ENCODE measurements at regions not wholly inside any gene's neighbourhood (a gene's known extent, or its start where the extent isn't known, plus 50 kb on each side); places are given as distances from the start of the nearest gene placed in this dataset.

GRCh38 chr15:60228101-60228500, 169.7 kb downstream of the ANXA2 start:
- ATAC-seq (no peak), DNase-seq (ENCODE audit: extremely low read depth in 1 of 4, low spot score in 3 of 4) (peak in 1 of 4 experiments; percentile 3), FAIRE-seq (no peak)
- Histone ChIP-seq H3K4me3 (no peak overlapping the region), H3K4me2 (ENCODE audit: insufficient read depth, low read length) (no peak overlapping the region), H3K79me2 (ENCODE audit: control insufficient read depth, insufficient read depth, low read length) (no peaks in the 10 kb centered on the region), H2AFZ (ENCODE audit: low read depth, low read length) (no peak overlapping the region), H3K9me3 (replicated peaks; ENCODE audit: control insufficient read depth, insufficient read depth, low read depth, low read length) (no peaks in the 10 kb centered on the region), H3K9ac (ENCODE audit: insufficient read depth in 1 of 2, low read depth in 2 of 2, low read length in 2 of 2) (no peak overlapping the region), H3K9me1 (ENCODE audit: control insufficient read depth, insufficient read depth, low read length) (no peaks in the 10 kb centered on the region), H3K27me3 (ENCODE audit: control insufficient read depth in 2 of 2, insufficient read depth in 2 of 2, low read length in 2 of 2) (peaks cover 4 to 10% of the 10 kb centered on the region in 2 experiments; a peak in 3 of 5 replicates), H3K27ac (ENCODE audit: extremely low read depth, low read depth, low read length) (no peak overlapping the region), H3K4me1 (replicated peaks in 1 of 2; ENCODE audit: control insufficient read depth in 2 of 2, insufficient read depth in 2 of 2, low read length in 2 of 2) (no peaks in the 10 kb centered on the region), H4K20me1 (replicated peaks; ENCODE audit: control insufficient read depth, insufficient read depth, low read length) (no peaks in the 10 kb centered on the region), H3K36me3 (ENCODE audit: control insufficient read depth, insufficient read depth, low read length) (no peaks in the 10 kb centered on the region)
- ChIA-PET CTCF (ENCODE audit: low intra/inter-chr PET ratio) (no interaction called here), POLR2A (no interaction called here)
- intact Hi-C loops (cut with micrococcal nuclease) (no loop called here), in situ Hi-C loops (cut with MboI) (no loop called here)
- no TSS peak for BruUV-seq (replicated peaks)
- TF ChIP-seq FOXA3 (CRISPR knock-in tag; conservative IDR thresholded peaks at IDR 0.05 in 1 of 2, IDR thresholded peaks at IDR 0.05 in 1 of 2) (no peak), KLF1 (tag; IDR thresholded peaks at IDR 0.05) (no peak), CBFA2T3 (IDR thresholded peaks at IDR 0.05) (peak; percentile 21; the same call in 1 of the 2 replicates), NFIC (IDR thresholded peaks at IDR 0.05) (peak; percentile 29; the same call in 1 of the 2 replicates)
- WGBS (ENCODE audit: insufficient coverage, low coverage, missing lambda C conversion rate) = 0% methylated on average over 3 of the region's 3 CpGs

GRCh38 chr15:60228619-60229018, 169.2 kb downstream of the ANXA2 start:
- no peak overlapping the region for H3K9ac ChIP-seq (ENCODE audit: insufficient read depth in 1 of 2, low read depth in 2 of 2, low read length in 2 of 2)
- no peak for ATAC-seq
- POLR2A ChIA-PET = no interaction called here
- H3K36me3 ChIP-seq (ENCODE audit: control insufficient read depth, insufficient read depth, low read length) = no peaks in the 10 kb centered on the region
- H2AFZ ChIP-seq (ENCODE audit: low read depth, low read length) = no peak overlapping the region
- H3K4me1 ChIP-seq (replicated peaks in 1 of 2; ENCODE audit: control insufficient read depth in 2 of 2, insufficient read depth in 2 of 2, low read length in 2 of 2) = no peaks in the 10 kb centered on the region
- no peaks in the 10 kb centered on the region for H4K20me1 ChIP-seq (replicated peaks; ENCODE audit: control insufficient read depth, insufficient read depth, low read length)
- WGBS (ENCODE audit: insufficient coverage, low coverage, missing lambda C conversion rate) = 0% methylated on average over 2 of the region's 2 CpGs
- BruUV-seq (replicated peaks) = no TSS peak
- intact Hi-C loops (cut with micrococcal nuclease) = no loop called here
- no peaks in the 10 kb centered on the region for H3K79me2 ChIP-seq (ENCODE audit: control insufficient read depth, insufficient read depth, low read length)
- H3K27ac ChIP-seq (ENCODE audit: extremely low read depth, low read depth, low read length) = no peak overlapping the region
- no peaks in the 10 kb centered on the region for H3K9me1 ChIP-seq (ENCODE audit: control insufficient read depth, insufficient read depth, low read length)
- in situ Hi-C loops (cut with MboI) = no loop called here
- DNase-seq (ENCODE audit: extremely low read depth in 1 of 4, low spot score in 3 of 4) = no peak
- CTCF ChIA-PET (ENCODE audit: low intra/inter-chr PET ratio) = no interaction called here
- H3K9me3 ChIP-seq (replicated peaks; ENCODE audit: control insufficient read depth, insufficient read depth, low read depth, low read length) = no peaks in the 10 kb centered on the region
- TF ChIP-seq TEAD1 (CRISPR knock-in tag; IDR thresholded peaks at IDR 0.05) = no peak
- no peak for TF ChIP-seq TAF9B (IDR thresholded peaks at IDR 0.05; ENCODE audit: partially characterized antibody)
- no peak for TF ChIP-seq ARID4B (CRISPR knock-in tag; IDR thresholded peaks at IDR 0.05)
- no peak for TF ChIP-seq ZNF764 (CRISPR knock-in tag; IDR thresholded peaks at IDR 0.05; ENCODE audit: low read depth)
- no peak for TF ChIP-seq SMARCC2 (IDR thresholded peaks at IDR 0.05; ENCODE audit: low read depth)
- H3K4me2 ChIP-seq (ENCODE audit: insufficient read depth, low read length) = no peak overlapping the region
- no peak overlapping the region for H3K4me3 ChIP-seq
- peaks cover 4 to 10% of the 10 kb centered on the region in 2 experiments; a peak in 3 of 5 replicates for H3K27me3 ChIP-seq (ENCODE audit: control insufficient read depth in 2 of 2, insufficient read depth in 2 of 2, low read length in 2 of 2)
- FAIRE-seq = no peak

Measured in K562 (cell line).